Right hindlimb (tissue), 1 donor: ENCODE measurements at regions not wholly inside any gene's neighbourhood (a gene's known extent, or its start where the extent isn't known, plus 50 kb on each side); places are given as distances from the start of the nearest gene placed in this dataset.
A peak's percentile ranks its signal among the peaks of the same experiment; 100 is the strongest.
"Not testable (repeated sequence)": the region's sequence is repeated elsewhere in the genome, so short reads cannot be mapped to it uniquely, and the experiment has no call there.

Experiments
- DNase-seq: peaks from one replicate; pipeline ENCODE4 v3.0.0-alpha.2; 2018

DNA sequence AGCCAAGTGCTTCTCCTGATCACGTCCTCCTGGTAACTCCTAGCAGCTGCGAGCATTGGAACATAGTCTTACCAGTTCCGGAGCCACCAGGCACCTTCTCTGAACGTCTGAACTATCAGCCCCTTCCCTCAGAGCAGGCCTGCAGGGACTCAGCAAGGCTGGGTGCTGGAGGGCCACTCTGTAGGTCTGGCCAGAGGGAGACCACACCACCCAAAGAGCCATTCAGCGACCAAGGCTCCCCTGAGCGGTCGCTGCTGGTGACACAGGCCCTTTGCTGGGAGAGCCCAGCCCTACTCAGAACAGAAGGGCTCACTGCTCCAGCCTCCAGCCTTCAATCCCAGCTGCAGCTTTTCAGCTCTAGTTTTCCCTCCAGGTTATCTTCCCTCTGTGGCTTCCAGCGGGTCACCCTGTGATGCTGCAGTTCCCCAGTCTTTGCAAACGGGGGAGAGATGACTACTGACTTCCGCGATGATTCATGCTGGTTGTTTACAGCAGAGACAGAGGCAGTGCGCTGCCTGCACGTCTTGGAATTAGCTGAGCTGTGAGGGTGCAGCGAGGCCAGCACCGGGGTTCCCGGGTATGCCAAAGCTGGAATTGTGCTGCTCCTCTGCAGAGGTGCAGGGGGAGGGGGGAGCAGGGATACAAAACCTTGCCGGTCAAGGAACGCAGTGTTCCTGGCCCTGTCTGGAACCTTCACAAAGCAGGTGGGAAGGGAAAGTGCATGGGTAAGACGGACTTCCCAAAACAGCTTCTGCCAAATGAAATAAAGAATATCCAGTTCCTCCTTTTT is 161.4 kb downstream of the LY86 start:
- peak; percentile 30 for DNase-seq

DNA sequence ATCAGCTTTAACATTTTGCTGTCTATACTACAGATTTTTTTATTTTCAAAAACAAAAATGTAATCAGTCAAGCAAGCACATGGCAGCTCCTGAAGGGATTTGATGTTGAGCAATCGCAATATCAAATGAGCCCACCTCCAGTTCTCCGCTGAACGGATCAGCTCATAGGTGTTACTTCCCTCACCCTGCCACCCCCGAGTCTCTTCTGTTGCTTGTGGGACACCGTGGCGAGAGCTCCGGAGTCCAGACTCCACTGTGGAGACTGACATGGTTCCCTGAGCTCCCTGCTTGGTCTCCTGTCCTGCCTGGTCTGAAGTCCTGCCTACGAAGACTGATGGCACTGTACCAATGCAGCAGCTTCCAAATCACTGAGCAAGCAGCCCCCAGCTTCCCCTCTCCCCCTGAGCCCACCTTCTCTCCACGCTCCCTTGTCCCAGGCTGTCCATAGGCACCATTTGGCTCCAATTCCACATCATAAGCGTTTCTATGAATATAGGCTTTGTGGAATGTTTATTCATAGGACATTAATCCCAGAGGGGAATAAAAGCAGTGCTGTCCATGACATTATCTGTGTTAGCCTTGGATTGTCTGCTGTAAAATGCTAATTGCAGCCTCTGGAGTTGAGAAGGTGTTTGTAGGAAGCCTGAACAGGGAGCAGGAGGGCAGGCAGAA is 162.2 kb downstream of the LY86 start:
- no peak for DNase-seq

- DNase-seq, result no peak
Observed at GRCh38 chr6:6751266-6751596, 162.7 kb downstream of the LY86 start.

DNA sequence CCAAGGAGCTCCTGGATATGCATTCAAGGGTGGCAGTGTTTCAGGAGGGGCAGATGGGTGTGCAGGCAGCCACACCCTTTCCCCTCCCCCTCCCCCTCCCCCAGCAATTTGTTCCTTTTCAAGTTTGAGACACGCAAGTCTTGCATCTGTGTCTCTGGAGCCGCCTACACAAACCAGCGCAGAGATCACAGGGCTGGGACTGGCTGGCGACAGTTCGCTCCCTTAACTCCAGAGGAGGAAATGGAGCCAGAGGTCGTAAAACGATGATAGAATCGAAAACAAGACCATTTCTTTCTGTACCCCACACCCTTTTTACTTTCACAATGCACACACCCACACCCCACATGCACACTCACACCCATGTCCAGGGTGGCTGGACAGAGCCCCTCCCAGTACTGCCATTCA is 163.1 kb downstream of the LY86 start:
- no peak for DNase-seq

DNA sequence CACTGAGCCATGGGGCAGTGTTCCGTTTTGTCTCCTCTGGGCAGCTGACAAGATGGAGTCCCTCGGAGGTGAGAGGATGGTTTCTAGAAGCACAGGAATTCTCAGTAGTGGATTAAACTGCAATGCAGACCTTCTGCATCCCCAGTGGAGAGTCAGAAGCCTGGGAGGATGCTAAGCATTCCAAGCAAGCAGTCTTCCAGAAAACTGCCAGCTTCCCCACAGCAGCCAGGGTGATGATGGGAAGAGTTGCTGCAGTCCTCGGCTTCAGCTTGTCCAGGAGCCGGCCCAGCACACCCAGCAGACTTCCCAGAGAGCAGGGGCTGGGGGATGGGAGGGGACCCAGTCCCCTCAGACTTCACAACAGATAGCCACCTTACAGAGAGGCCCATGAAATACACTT is 163.6 kb downstream of the LY86 start:
- DNase-seq, result no peak

DNA sequence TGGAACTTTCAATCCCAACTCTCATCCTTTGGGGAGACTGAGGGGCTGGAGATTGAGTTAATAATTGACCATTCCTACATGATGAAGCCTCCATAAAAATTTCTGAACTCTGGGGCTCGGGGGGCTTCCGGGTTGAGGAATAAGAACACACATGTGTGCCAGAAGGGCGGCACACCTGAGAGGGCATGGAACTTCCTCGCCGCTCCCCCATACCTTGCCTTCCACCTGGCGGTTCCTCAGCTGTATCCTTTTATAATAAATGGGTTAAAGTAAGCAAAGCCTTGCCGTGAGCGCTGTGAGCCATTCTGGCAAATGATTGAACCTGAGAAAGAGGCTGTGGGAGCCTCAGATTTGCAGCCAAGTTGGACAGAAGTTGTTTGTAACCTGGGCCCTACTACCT is 164.8 kb downstream of the LY86 start:
- DNase-seq, result no peak

GRCh38 chr6:6756526-6756925 is 168.0 kb downstream of the LY86 start:
- no peak for DNase-seq

GRCh38 chr6:6758546-6758914 is 170.0 kb downstream of the LY86 start:
- DNase-seq, result no peak

DNA sequence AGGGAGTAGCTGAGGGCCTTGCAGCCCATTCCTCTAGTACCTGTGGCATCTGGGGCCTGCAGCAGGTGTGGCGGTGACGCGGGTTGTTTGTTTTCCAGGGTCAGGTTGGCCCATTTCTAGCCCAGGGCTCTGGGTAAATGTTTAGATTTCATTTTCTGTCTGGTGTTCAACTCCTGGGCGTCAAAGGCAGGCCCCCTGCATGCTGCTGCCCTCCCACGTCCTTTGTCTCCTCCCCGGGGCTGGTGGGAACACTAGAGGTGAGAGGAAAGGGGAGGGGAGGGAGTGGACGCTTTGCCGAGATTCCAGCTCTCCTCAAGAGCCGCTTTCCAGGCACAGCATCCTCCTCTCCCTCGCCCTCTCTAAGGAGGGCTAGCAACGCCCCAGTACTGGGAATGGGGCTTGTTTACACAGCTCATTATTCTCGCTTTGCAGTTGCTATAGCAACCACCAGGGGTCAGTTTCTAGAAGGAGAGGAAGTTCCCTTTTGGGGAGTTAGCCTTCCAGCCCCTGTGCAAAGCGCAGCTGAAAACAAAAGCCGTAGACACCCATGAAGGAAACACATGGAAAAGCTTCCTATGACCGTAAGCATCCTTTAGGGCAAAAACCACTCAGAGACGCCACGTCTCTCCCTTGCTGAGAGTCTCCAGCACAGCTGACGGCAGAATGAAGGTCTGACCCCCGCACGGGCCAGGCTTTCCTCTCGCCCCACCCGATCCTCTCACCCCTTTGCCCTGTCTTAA is 170.6 kb downstream of the LY86 start:
- DNase-seq, result peak; percentile 83

- no peak for DNase-seq
Observed at GRCh38 chr6:6760002-6760401, 171.5 kb downstream of the LY86 start.

- DNase-seq, result not testable (repeated sequence)
Observed at GRCh38 chr6:6762566-6762965, 174.0 kb downstream of the LY86 start.

DNA sequence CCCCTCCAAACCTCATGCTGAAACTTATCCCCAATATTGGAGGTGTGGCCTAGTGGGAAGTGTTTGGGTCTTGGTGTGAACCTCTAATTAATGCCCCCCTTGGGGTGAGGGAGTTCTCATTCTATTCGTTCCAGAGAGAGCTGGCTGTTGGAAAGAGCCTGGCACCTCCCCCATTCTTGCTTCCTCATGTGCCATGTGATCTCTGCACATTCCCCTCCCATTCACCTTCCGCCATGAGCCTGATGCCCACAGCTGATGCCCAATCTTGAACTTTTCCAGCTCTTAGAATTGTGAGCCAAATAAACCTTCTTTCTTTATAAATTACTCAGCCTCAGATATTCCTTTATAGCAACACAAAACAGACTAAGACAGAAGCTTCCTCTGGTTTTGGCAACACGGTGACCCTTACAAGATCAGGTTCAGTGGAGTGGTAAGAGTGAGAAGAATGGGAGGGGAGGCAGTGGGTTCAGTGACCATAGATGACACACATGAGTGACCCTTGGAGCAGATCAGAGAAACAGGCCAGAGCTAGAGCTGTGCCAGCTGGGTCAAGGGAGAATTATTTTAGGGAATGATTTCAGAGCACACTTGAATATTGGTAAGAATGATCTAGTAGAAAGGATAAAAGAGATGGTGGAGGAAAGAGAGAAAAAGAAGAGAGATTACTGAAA is 176.4 kb downstream of the LY86 start:
- DNase-seq, result no peak

DNA sequence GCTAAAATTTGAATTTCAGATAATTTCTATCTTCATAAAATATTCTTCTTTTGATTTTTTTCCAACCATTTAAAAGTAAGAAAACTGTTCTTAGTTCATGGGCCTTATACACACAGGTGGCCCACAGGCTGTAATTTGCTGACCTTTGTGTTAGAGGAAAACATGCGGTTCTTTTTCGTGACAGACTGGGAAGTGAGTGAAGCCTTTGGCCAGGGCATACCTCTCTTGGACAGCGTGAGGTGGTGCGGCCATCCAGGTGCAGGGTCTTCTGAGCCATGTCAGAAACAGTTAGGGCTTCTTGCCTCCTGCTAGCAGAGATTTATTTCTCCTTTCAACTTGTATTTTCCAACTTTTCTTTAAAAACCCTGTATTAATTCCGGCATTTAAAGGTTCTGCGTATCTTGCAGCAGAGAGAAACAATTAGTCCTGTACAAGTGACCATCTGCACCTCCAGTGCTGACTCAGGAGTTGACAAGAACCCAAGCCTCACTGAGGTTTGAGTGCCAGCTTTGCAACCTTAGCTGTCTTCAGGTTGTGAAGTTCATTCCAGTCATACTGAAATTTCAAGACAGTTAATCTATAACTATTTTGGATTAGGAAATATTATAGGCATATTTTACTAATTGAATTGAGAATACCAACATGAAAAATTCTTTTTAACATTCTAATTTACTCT is 177.8 kb downstream of the LY86 start:
- DNase-seq, result no peak

GRCh38 chr6:6769466-6769865 is 180.9 kb downstream of the LY86 start:
- no peak for DNase-seq

DNA sequence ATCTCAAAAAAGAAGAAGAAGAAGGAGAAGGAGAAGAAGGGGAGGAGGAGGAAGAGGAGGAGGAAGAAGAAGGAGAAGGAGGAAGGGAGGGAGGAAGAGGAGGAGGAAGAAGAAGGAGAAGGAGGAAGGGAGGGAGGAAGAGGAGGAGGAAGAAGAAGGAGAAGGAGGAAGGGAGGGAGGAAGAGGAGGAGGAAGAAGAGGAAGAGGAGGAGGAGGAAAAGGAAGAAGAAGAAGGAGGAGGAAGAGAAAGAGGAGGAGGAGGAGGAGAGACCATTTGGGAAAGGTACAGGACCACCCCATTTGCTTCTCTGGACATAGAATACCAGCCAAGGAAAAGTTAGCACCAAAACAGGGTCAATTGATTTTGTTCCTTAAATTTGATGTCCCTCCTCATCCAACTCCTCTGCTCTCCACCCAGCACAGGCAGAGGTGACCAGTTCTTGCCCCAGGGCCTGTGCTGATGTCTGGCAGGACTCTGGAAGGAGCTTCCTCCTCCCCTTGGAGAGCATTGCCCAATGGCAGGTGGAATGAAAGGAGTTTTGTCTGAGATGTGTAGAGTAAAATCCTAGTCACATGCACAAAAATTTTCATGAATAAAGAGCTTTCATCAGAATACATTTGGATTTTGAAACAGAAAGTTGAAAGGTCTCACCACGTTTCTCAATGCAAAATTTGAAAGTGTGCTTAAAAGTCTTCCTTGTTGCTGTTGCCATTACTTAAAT is 182.9 kb downstream of the LY86 start:
- DNase-seq, result no peak

DNA sequence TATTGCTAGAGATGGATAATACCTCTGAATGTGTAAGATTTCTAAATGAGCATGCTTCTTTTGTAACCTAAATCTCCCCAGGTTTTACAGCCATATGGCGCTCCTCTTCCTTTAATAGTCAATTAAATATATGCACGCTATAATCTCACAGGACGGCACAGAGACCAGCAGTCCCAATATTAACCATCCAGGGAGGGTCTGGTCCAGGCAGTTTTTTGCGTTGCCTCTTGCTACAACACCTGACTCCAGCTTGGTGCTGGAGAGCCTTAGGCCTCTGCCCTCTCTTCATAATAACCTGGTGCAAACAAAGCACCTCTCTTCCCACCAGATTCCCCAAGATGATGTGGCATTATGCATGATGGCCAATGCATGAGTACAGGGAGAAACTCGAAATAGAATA is 183.4 kb downstream of the LY86 start:
- DNase-seq, result no peak

DNA sequence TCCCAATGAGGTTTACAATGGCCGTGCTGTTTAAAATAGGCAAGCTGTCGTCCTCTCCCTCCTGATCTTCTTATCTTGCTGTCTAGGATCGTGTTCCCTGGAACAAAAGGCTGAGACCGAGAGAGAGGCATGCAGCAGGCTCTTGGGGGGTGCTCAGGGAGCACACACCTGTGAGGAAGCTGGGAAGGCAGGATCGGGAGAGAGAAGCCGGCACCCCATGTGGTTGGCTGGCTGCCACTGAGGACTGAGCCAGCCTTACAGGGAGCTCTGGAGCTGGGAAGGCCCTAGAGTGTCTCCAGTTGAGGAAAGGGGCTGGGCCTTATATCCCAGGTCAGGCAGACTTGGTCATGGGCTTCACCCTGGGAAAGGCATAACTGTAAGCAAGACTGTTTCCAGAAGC is 184.2 kb downstream of the LY86 start:
- DNase-seq, result no peak

DNA sequence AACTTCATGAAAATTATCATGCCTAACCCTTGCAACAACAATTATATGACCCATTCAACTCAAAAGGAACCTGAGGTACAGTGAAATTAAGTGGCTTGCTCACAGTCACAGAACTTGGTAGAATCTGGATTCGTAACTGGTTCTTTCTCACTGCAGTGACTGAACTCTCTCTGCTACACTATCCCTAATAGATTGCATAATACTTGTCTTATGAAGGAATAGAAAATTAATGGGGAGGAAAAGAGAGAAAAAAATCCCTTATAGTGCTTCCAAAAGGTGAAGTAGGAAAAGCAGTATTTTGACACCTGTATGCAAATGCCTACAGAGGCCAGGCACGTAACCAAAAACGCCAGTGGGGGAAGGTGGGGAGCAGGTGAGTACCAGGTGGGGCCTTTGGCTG is 186.6 kb downstream of the LY86 start:
- no peak for DNase-seq

DNA sequence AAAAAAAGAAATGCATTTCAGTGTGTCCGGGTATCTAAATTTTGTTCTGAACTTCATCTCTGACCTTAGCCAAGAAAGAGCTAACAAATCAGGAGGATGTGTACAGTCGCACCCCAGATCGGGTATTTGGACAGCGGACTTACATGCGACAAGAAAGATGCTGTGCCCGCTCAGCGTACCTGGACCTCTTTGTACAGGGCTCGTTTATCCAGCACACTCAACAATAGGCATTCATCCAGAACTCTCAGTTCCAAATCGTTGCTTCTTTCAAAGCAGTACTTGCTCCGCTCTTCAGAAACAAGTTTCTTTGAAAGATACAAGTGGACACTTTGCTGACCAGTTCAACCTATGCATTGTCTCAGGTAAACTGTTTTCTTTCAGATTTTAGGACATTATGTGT is 191.7 kb downstream of the LY86 start:
- no peak for DNase-seq

DNA sequence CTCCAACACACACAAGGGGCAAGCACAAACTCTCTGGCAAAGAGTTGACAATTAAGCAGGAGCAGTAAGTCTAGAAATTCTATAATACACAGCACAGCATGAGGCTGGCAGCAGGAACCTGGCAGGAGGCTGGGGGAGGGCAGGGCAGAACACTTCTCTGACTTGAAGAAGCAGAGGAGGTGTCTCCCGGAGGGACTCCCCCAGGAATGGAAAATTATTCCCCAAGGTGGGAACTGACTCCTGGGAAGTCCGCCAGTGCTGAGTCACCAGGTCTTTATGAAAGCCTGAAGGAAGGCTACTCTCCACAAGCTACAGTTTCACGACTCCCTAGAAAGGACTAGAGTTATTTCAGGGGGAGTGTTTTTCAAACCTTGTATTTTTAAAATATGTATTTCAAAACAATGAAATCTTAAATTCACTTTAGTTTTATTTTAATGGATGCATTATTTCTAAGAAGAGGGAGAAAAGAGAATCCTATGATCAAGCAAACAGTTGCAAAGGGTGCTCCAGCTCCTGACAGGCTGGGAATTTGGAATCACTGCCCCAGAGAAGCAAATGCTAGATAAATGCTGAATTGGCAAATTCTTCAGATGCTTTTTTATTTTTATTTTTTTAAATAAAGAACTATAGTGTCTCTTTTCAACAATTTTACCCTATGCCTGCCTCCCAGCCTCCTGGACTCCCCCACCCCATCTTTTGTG is 192.8 kb downstream of the LY86 start:
- DNase-seq, result peak; percentile 48

DNA sequence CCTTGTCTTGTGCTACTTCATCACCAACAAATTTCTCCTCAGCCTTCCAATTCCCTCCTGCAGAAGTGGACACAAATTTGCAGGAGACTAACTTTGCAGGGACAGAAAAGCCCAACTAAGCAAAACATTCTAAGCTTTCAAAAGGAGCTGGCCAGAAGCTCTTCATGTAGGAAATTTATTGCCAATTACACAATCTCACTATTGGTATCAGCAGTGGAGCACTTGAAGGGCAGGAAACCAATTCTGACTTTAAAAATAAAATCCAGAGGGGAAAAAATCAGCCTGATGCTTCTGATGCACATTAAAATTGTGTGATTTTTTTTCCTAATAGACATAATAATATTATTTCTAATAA is 193.3 kb downstream of the LY86 start:
- DNase-seq, result no peak

DNA sequence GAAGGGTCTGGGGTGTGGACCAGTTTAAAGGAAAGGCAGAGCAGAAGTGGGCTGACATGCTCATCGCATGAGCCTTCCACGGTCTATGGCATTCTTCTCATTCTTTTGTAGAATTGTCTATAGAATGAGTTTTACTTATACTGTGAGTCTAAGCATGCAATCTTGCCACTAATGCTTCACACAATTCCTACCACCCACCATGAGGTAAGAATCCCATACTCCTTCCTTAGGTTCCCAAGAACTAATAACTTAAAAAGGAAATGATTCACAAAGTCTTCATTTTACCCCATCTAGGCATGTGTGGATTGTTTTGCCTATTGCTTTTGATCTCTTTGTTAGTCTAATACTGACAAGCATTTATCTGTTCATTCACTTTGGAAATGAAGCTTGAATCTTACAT is 195.2 kb downstream of the LY86 start:
- no peak for DNase-seq
